WTC11 (cell line): ENCODE measurements at regions not wholly inside any gene's neighbourhood (a gene's known extent, or its start where the extent isn't known, plus 50 kb on each side); places are given as distances from the start of the nearest gene placed in this dataset.
"Not testable (repeated sequence)": the region's sequence is repeated elsewhere in the genome, so short reads cannot be mapped to it uniquely, and the experiment has no call there.

Experiments
- ATF2 ChIP-seq: sonication (generic); formaldehyde crosslinking; IDR thresholded peaks from 2 replicates; pipeline ENCODE4 v1.8.1; 2022; ENCODE audit warnings: low read depth, missing genetic modification reagents, borderline replicate concordance
- CTCF ChIP-seq: fragments of 200-600 bp; IDR thresholded peaks from 2 replicates; pipeline ENCODE4 v1.8.0; 2022; ENCODE audit warnings: antibody characterized with exemption
- MLX ChIP-seq: sonication (generic); formaldehyde crosslinking; IDR thresholded peaks from 2 replicates; pipeline ENCODE4 v1.8.1; 2023; ENCODE audit warnings: mild to moderate bottlenecking, missing genetic modification reagents, moderate library complexity
- ZNF232 ChIP-seq: sonication (generic); formaldehyde crosslinking; IDR thresholded peaks from 2 replicates; pipeline ENCODE4 v1.8.0; 2022; ENCODE audit warnings: mild to moderate bottlenecking, missing genetic modification reagents

DNA sequence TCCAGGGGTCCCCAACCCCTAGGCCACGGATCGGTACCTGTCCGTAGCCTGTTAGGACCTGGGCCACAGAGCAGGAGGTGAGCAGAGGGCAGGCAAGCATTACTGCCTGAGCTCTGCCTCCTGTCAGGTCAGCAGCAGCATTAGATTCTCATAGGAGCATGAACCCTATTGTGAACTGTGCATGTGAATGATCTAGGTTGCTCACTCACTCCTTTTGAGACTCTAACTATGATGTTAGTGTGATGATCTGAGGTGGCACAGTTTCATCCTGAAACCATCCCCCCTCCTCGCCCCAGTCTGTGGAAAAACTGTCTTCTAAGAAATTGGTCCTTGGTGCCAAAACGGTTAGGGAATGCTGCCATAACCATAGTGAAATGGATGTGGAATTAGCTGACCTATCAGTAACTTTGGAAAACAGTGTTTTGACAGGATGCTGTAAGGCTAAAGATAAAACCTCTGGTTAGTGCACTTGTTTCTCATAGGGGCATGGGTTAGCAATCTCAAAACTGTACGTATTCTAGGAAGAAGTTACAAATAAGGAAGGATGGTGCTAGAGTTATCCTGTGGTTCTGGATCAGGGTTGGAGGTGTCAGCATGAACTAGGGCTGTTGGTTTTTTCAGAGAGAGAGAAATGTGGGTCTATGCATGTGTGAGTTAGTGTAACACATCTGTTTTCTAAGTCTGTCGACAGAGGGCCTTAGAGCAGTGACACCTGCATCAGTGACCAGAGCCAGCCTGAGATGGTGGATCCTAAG is 234.8 kb downstream of the RTP5 start:
- TF ChIP-seq CTCF; ATF2 (CRISPR knock-in tag); MLX (CRISPR knock-in tag); ZNF232 (CRISPR knock-in tag): not testable (repeated sequence)
